GM18505 (cell line): ENCODE measurements at regions not wholly inside any gene's neighbourhood (a gene's known extent, or its start where the extent isn't known, plus 50 kb on each side); places are given as distances from the start of the nearest gene placed in this dataset.
"Not testable (repeated sequence)": the region's sequence is repeated elsewhere in the genome, so short reads cannot be mapped to it uniquely, and the experiment has no call there.

Source experiments
- ATAC-seq: cut with Tn5 transposase; IDR thresholded peaks from one replicate; pipeline ENCODE4 v1.9.1; 2021; ENCODE audit not compliant: unreplicated experiment
- POLR2A ChIP-seq: IDR thresholded peaks from 4 replicates; pipeline ENCODE4 v1.6.1; 2011; ENCODE audit warnings: borderline replicate concordance; ENCODE audit not compliant: insufficient read depth, insufficient read length; ENCODE audit errors: extremely low read depth

DNA sequence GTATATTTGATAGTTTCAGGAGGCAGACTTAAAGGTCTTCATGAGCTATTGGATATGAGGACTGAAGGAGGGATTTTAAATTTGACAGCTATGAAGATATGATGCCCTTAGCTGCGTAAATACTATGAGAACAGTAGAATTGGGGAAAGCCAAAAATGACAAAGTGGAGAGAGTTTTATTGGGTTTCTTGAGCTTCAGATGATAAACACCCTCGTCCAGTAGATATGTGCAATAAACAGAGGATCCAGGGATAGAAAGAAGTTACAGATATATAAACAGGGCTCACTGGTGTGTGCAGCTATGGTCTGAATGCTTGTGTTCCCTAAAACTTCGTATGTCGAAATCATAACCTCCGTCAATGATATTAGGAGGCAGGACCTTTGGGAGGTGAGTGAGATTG, 131.3 kb downstream of the INHBA start:
- TF ChIP-seq POLR2A, result no peak
- ATAC-seq, result no peak

DNA sequence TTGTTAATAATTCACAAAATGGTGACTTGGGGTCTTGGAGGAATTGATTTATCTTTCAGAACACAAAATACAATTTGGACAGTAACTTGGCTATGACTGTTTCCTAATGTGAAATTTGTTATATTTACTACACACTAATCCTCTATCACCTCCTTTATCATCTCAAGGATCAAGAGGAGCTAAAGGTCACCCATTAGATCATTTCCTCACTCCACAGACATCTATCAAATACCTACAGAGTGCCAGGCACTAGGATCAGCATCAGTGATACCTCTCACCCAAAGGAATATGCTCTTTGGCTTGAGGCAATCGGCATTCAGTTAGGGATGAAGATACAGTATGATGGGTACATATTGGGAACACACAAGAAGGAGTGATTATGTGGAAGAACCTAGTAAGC, 132.1 kb downstream of the INHBA start:
- no peak for ATAC-seq
- no peak for TF ChIP-seq POLR2A

DNA sequence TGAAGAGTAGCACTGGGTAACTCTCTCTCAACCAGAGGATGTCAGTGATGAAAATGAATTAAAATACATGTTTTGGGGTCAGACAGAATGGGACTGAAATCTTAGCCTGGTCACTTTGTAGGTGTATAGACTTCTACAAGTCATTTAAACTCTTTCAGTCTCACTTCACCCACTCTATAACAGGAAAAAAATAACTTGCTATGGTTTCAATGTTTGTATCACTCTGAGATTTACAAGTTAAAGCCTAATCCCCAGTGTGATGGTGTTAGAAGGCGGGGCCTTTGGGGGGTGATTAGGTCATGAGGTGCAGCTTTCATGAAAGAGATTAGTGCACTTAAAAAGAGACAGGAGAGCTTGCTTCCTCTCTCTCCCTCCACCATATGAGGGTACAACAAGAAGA, 134.8 kb downstream of the INHBA start:
- TF ChIP-seq POLR2A, result no peak
- no peak for ATAC-seq

DNA sequence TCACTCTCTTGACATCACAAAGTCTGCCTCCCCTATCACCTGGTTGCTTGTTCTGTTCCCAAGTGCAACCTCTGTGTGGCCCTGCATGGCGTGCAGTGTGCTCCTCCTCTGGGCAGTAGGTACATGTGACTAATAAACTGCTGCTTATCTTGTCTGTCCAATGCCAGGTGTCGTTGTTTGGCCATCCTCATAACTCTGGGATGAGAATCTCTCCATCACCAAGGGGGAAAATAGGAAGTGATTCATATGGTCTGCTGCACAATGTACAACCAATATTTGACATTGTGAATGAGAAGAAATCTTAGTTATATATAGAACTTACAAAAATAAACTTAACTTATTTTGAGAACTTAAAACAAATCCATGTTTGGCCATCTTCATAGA, 135.2 kb downstream of the INHBA start:
- TF ChIP-seq POLR2A, result no peak
- no peak for ATAC-seq

DNA sequence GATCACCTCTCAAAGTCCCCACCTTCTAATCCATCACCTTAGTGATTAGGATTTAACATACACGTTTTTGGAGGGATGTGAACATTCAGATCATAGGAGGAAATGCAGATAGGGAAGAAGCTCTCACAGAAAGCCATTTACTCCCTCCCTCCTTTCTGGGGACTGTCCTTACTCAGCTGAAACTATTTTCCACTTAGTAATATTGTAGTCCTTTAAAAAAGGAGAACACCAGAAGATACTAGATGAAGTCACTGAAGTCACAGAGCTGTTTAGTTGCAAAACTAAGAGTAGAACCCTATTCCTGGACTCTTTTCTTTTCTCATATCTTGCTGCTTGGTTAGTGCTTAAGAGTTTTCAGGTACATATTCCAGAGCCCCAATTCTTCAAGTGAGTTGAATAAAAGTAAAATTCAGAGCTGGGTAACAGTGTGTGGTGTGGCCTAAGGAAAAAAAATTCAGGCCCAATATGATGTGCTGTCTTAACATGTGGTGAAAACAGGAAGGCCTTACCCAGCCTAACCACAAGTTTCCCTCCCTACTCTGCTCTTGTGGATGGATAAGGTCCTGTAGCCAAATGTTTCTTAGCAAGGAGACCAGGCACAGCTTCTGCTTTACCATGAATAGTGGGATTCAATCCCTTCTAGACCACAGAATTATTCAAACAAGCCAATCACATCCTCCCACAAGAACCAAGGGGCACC, 135.7 kb downstream of the INHBA start:
- no peak for ATAC-seq
- TF ChIP-seq POLR2A, result no peak

DNA sequence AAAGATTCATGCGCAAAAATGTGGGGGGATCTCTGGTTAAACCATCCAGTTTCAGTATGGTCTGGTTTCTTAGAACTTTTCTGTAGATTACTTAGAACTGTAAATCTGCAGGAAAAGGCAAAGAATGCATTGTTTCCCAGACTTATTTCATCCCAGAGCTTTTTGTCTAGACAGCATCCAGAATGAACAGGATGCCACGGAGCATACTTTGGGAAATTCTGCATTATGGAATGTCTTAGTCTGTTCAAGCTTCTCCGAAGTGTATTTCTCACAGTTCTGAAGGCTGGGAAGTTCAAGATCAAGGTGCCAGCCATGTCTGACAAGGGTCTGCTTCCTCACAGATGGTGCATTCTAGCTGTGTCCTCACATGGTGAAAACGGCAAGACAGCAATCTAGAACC, 136.3 kb downstream of the INHBA start:
- TF ChIP-seq POLR2A, result no peak
- no peak for ATAC-seq

DNA sequence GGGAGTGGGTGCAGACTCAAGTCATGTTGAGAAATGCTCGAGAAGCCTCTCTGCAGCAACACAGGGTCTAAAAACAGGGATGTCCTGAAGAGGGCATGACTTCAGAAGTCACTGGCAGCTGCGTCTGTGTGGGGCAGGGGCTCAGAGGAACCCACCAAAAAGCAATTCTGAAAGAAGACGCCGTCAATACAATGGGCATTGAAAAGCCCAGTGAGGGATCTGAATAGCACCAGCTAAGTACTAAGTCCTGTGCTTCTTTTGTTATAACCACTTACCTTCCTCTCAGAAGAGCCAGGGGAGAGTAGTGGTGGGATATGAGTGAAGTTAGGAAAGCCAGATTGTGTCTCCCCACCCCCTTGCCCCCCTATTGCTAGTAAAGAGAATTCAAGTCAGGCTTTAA, 137.2 kb downstream of the INHBA start:
- no peak for ATAC-seq
- TF ChIP-seq POLR2A, result no peak

DNA sequence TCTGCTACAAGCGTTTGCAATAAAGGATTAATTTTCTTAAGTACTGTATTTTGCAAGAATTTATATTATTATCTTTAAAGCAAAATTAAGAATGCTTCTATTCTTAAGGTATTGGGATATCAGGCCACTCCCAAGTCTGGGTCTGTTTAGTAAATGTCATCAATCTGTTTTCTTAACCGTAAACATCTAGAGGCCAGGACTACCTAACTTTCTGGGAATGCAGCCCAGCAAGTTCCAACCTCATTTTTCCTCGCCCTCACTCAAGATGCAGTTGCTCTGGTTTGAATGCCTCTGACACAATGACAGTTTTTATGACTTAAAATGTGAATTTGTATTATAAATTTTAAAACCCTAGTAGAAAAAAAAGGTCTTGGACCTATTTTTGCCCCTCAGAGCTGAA, 143.5 kb downstream of the INHBA start:
- no peak for TF ChIP-seq POLR2A
- no peak for ATAC-seq

DNA sequence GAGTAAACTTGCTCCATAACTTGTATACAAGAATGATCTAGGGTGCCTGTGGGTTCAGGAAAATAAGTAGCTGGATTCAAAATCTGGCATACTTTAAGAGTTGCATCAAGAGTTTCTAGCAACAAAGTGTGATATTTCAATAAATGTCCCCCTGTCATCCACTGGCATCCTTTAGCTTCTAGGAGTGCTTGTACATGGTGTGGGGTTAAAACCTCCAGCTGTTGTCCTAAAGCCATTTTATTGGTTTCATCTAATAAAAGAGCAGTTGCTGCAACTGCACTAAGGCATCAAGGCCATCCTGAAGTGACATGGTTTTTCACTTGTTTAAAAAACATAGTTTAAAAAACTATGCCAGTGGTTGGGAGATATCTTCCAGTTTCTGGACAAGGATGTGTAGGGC, 148.4 kb downstream of the INHBA start:
- TF ChIP-seq POLR2A, result no peak
- no peak for ATAC-seq

DNA sequence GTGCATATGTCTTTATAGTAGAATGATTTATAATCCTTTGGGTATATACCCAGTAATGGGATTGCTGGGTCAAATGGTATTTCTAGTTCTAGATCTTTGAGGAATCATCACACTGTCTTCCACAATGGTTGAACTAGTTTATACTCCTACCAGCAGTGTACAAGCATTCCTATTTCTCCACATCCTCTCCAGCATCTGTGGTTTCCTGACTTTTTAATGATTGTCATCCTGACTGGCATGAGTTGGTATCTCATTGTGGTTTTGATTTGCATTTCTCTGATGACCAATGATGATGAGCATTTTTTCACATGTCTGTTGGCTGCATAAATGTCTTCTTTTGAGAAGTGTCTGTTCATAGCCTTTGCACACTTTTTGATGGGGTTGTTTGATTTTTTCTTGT, 152.8 kb downstream of the INHBA start:
- not testable (repeated sequence) for ATAC-seq

DNA sequence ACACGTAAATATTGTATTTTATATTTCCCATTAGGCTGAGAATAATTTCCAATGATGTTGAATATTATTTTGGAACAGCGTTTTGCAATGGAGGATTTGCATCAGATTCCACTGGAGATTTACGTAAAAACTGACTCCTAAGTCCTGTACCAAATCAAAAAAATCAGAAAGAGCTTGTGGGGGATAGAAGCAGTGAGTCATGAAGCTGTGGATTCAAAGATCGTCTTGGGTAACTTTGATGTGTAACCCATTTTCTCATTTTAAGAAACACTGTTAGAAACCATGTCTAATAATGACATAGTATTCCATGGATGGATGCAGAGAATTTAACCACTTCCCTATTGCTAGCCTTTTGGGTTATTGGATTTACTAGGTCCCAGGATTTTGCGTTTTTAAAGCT, 158.6 kb downstream of the INHBA start:
- no peak for ATAC-seq

DNA sequence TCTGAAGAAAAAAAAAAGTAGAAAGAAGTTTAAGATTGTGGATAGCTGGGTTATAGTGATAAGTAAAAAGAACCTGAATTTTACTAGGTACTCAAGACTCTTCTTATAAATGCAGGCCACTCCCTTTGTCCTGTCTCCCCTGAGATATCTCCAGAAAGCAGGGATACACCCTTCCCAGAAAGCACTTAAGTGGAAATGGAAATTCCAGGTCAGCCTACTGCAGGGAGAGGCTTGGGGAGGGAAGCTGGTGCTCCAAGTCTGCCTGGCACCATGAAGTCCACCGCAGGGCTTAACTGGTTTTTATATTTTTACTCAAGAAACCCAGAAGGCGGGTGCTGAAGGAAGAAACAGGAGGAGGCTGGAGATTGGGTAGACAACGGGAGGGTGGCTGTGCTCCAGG, 162.3 kb downstream of the INHBA start:
- ATAC-seq, result no peak
- no peak for TF ChIP-seq POLR2A

More for the DNA sequence above, 158.6 kb downstream of the INHBA start:
- no peak for TF ChIP-seq POLR2A

DNA sequence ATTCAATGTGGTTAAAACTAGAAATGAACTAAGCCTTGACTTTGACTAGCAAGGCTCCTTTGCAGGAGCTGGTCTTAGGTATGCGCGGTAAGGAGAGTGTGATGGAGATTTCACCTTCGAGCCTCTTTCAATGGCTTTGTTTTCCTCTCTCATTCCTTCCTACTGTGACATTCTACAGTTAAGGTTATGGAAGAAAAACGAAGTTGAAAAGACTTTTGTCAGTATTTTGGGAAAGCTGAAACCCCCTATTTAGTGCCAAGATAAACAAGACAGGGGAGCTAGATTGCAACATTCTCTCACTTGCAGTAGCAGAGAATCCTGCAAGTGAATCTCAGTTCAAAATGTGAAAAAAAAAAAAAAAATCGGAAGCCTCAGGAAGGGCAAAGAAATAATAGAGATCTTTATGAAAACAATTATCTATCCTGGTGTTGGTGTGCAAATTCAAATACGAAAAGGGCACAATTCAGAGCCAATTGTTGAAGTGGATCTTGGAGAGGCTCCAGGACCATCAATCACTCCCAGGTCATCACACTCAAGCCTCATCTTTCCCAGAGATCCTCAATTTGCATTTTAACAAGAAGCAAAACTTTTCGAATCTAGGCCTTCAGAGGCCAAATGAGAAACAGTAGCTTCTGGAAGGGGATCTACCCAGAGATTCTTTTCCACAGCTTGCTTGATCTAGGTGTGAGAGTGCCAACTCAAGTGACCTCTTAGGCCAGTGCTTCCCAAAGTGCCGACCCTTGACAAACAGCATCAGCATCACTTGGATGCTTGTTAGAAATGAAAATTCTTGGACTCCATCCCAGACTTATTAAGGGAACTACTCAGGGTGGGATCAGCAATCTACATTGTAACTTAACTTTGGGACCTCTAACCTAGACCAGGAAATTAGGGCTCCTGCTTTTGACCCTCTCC, 163.8 kb downstream of the INHBA start:
- ATAC-seq, result no peak
- no peak for TF ChIP-seq POLR2A
